GM23248 (cell line): ENCODE measurements at regions not wholly inside any gene's neighbourhood (a gene's known extent, or its start where the extent isn't known, plus 50 kb on each side); places are given as distances from the start of the nearest gene placed in this dataset.

Source experiments
- EZH2 ChIP-seq: fragments of 200-600 bp; sonication (generic); IDR thresholded peaks from 2 replicates; pipeline ENCODE4 v1.6.1; 2018; ENCODE audit warnings: antibody characterized with exemption, mild to moderate bottlenecking; ENCODE audit not compliant: insufficient read depth, poor library complexity, severe bottlenecking
- EZH2phosphoT487 ChIP-seq: fragments of 200-600 bp; sonication (generic); IDR thresholded peaks from 2 replicates; pipeline ENCODE4 v1.6.1; 2018; ENCODE audit warnings: antibody characterized with exemption, moderate library complexity, mild to moderate bottlenecking, low read depth; ENCODE audit not compliant: insufficient read depth

DNA sequence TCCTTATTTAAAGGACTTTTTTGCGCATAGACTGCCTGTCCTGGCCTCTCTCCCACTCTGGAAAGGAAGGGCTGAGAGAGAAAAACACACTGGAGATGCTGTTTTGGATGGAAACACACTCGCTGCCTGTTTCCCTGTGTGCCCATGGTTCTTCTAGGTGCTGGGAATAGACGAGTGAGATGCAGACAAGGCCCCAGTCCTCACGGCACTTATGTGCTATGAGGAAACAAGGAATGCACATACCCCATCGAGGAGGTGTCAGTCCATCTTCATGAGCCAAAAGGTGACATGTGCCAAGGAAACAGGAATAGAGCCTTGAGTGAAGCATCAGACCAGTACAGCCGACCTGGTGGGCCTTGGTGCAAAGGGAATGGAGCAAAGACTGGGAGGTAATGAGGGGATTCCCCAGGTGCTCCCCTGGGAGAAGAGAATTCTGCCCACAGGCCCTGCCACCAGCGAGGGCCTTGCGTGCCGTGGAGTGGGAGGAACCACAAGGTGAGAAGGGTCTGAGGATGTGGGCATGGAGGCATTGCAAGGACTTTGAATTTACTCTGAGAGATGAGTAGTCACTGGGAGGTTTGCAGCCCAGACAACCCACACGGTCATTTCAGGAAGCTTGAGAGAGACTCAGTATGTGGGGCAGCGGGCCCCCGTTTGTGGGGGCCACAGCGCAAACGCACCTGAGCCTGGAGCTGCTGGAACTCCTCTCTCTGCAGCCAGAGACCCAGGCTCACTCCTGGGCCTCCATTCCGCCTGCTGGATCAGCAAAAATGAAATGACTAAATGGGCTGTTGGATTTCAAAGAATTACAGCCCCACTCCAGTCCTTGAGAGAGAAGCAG, 197.5 kb upstream of the COPS8 start:
- no peak for TF ChIP-seq EZH2phosphoT487
- no peak for TF ChIP-seq EZH2
